Glomerular visceral epithelial cell (primary cell): ENCODE measurements at regions not wholly inside any gene's neighbourhood (a gene's known extent, or its start where the extent isn't known, plus 50 kb on each side); places are given as distances from the start of the nearest gene placed in this dataset.
"Not testable (repeated sequence)": the region's sequence is repeated elsewhere in the genome, so short reads cannot be mapped to it uniquely, and the experiment has no call there.

Source experiments
- DNase-seq: peaks from one replicate; pipeline ENCODE4 v3.0.0-alpha.2; 2016; ENCODE audit errors: extremely low spot score

DNA sequence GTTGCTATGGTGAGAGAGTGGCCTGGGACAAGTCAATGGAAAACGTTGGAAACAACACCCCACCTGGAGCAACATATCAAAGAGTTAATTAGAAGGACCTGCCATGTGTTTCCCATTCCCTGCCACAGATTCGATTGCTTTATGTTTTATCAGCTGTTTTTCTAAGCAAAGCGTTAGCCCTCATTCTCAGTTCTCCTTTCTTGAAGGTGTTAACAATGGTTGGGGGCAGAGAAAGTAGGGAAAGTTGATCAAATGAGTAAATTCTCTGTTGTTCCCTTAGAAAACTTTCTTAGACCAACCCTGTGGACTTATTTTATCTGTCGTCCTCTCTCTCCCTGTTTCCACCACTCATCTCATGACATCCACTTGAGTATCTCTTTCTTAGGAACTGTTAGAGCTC is 102.5 kb downstream of the ADAMTS15 start:
- DNase-seq: no peak

DNA sequence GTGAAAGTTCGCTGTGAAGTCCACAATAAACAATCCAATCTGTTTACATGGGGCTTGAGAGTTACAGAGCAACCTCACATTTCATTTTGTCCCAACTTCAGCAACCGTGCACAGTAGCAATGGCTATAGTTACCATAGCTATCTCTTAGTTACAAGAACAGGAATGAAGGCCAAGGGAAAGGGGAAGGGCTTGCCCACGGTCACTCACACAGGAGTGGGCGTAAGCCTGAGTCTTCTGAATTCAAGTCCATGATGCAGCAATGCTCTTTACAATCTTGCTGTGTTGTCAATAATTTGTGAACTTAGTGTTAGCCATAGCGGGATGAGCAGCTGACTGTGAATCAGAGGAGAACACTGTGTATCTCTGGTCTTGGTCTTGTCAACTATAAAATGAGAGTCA is 102.9 kb downstream of the ADAMTS15 start:
- DNase-seq: no peak

- no peak for DNase-seq
Observed at GRCh38 chr11:130553306-130553705, 104.9 kb downstream of the ADAMTS15 start.

GRCh38 chr11:130554241-130555055 is 106.0 kb downstream of the ADAMTS15 start:
- DNase-seq: no peak

GRCh38 chr11:130555251-130555841 is 106.9 kb downstream of the ADAMTS15 start:
- no peak for DNase-seq

DNA sequence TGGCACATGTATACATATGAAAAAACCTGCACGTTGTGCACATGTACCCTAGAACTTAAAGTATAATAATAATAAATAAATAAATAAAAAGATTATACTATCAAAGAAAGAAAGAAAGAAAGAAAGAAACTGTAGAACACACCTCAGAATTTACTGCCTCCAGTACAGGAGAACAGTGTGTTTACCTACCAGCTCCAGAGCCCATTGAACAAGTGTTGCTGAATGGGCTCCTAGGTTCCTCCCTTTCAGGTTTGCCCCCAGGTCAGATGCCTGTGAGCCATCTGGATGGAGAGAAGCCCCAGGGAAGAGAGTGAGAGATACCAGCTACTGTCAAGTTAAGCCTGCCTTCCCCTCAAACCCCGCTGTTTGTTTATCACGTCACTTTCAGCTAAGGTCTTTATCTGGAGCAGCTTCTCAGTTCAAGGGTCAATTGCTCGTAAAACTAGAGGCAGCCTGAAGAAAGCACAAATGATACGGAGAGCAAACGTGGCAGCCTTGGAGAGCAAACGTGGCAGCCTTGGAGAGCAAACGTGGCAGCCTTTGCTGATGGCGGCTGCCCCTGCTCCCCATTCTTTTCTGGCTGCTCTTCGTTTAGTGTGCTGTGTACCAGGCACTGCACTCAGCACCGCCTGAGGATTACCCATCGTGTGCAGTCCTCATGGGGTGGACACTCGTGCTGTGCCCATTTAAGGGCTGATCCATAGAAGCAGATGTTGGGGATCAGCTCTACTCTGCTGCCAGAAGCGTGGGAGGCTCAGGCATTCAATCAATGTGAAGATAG is 111.7 kb downstream of the ADAMTS15 start:
- no peak for DNase-seq

- DNase-seq: no peak
Observed at GRCh38 chr11:130560781-130561109, 112.3 kb downstream of the ADAMTS15 start.

DNA sequence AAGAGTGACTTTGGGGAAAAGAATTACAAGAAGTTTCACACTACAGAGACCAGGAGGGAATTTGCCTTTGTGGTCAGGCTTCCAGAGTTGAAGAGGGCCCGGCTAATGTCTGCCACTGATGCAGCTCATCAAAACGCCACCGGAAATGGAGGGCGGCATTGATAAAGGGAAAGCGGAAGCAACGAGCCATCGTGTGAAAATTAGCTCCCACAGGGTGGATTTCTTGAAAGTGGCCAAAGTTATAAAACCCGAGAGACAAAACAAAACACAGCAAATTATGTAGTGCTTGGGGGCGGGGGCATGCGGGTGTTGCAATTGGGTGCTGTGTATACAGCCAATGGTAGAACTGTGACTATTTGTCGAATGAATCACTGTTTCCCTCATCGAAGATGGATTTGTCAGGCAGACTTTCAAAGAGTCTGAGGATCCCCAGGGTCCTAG is 113.0 kb downstream of the ADAMTS15 start:
- no peak for DNase-seq

- DNase-seq: no peak
Observed at GRCh38 chr11:130562549-130562948, 114.1 kb downstream of the ADAMTS15 start.

- not testable (repeated sequence) for DNase-seq
Observed at GRCh38 chr11:130566360-130566759, 117.9 kb downstream of the ADAMTS15 start.

DNA sequence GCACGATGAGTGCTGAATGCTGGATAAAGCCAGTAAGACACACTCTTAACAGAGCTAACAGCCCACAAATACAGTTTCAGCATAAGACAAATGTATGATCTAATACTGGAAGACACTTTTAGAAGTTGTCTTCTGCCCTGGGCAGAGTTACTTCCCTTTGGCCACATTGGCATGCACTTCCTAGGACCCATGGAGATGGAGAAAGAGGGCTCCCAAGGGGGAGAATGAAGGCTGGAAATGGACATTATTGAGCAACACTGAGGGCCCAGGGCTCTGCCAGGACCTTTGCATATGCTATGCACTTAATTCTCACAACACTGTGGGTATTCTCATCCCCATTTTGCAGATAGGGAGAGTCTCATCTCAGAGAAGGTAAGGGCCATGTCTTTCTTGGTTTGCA is 123.1 kb downstream of the ADAMTS15 start:
- DNase-seq: no peak

GRCh38 chr11:130571947-130572584 is 123.6 kb downstream of the ADAMTS15 start:
- no peak for DNase-seq

DNA sequence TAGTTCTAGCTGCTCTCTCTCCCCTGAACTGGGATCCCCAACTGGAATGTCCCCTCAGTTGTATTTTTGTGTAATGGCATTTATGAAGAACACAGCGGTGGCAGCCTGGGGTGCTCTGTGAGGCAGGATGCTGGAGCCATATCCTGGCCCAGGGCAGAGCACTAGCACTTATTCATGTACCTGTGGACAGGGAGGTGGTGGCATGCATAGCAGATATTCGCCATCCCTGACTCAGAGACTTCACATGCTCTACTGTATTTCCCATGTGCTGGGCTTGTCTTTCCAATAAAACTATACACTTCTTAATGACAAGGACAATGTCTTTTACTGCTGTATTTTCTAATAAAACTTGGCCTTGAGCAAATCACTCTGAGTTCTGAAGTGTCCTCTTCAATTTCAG is 125.3 kb downstream of the ADAMTS15 start:
- DNase-seq: no peak

- DNase-seq: no peak
Observed at GRCh38 chr11:130574740-130575139, 126.3 kb downstream of the ADAMTS15 start.

GRCh38 chr11:130576146-130576545 is 127.7 kb downstream of the ADAMTS15 start:
- DNase-seq: no peak

- no peak for DNase-seq
Observed at GRCh38 chr11:130578738-130579368, 130.4 kb downstream of the ADAMTS15 start.

DNA sequence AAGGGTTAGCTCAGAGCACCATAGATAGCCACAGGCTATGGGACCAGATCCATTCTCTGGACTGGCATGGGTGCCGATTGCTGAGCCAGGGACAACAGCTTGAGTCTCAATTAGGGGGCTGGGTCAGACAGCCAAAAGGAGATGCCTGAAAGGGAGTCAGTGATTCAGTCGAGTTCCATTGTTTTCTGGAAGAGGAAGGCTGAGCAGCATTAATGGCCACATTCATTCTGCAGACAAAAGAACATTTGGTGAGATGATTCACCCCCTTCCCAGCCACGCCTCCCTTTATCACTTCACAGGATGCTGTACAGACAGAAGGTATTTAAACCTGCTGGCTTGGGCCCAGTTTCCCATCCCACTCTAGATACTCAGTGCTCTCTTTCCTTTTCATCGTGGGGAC is 131.9 kb downstream of the ADAMTS15 start:
- DNase-seq: peak; percentile 80

DNA sequence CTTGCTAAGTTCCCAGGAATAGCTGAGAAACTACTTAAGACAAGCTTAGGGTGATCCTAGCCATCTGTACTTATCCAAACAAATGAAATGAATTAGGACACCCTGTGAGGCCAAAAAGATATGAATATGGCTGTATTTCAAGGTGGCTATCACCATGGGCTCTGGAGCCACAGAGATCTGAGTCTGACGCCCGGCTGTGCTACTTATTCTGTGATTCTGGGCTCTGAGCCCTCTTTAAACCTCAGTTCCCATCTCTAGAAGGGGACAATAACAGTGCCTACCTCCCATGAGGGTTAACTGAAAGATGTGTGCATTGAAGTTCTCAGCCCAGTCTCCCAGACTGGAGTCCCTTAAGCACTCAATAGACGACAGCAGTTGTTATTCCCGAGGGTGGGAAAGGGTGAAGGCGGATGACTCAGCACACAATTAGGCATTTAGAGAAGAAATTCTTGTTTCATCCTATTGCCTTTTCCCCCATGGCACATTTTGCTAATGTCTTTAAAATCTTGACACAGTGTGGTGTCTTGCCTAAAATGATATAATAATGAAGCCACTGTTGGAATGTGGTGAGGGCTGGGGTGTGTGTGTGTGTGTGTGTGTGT is 132.5 kb downstream of the ADAMTS15 start:
- peak; percentile 46 for DNase-seq

GRCh38 chr11:130581646-130582045 is 133.2 kb downstream of the ADAMTS15 start:
- no peak for DNase-seq

GRCh38 chr11:130582176-130582575 is 133.7 kb downstream of the ADAMTS15 start:
- no peak for DNase-seq

GRCh38 chr11:130582981-130583380 is 134.5 kb downstream of the ADAMTS15 start:
- DNase-seq: no peak
